GM19438 (cell line): ENCODE measurements at regions not wholly inside any gene's neighbourhood (a gene's known extent, or its start where the extent isn't known, plus 50 kb on each side); places are given as distances from the start of the nearest gene placed in this dataset.
"Not testable (repeated sequence)": the region's sequence is repeated elsewhere in the genome, so short reads cannot be mapped to it uniquely, and the experiment has no call there.

Source experiments
- ATAC-seq: cut with Tn5 transposase; IDR thresholded peaks from one replicate; pipeline ENCODE4 v1.9.1; 2021; ENCODE audit warnings: low read depth; ENCODE audit not compliant: unreplicated experiment

DNA sequence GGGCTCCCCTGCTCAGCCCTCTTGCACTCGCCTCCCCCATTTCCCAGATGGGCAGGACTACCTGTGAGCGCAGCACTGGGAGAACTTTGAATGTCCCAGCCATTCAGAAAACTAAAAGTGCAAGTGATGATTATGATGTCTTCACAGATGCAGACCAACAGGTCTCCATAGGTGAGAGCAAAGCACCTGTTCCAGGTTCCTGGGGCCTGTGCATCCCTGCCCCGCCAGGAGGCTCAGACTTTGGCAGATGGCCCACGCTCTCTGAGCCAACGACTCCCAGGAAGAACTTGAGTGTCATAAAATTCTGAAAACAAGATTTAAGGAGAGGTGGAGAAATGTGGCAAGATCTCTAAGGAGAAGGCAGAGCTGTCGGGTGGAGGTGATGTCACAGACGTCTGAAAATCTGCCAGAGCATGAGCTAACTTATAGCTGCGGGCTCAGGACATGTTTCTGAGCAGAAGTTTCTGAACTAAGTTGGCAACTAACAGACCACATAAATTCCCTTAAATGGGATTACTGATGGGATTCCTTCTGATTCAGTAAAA, 110.8 kb upstream of the IGF1R start:
- ATAC-seq: no peak

- ATAC-seq: no peak
These were observed 106.8 kb upstream of the IGF1R start for GRCh38 chr15:98541519-98541918.

DNA sequence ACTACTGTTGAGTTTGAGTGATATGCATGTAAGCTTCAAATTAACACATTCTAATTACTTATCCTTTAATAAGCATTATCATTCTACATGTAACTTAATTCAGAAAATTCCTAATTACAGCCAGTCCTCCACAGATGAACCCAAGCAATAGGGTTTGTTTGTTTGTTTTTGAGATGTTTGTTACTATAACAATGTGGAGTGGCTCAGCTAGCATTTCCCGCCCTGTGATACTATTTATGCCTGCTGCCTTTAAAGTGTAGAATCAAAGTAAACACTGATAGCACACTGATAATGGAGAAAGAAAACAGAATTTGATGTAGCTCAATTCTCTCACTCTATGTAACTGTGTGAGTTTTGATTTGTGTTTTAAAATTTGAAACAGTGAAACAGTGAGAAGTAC, 105.1 kb upstream of the IGF1R start:
- no peak for ATAC-seq

- ATAC-seq: no peak
These were observed 102.0 kb upstream of the IGF1R start for GRCh38 chr15:98546329-98546728.

GRCh38 chr15:98547275-98547674, 101.1 kb upstream of the IGF1R start:
- ATAC-seq: no peak

- ATAC-seq: no peak
These were observed 100.6 kb upstream of the IGF1R start for GRCh38 chr15:98547741-98548138.

- no peak for ATAC-seq
These were observed 100.0 kb upstream of the IGF1R start for GRCh38 chr15:98548139-98548971.

- no peak for ATAC-seq
These were observed 99.3 kb upstream of the IGF1R start for GRCh38 chr15:98549003-98549402.

DNA sequence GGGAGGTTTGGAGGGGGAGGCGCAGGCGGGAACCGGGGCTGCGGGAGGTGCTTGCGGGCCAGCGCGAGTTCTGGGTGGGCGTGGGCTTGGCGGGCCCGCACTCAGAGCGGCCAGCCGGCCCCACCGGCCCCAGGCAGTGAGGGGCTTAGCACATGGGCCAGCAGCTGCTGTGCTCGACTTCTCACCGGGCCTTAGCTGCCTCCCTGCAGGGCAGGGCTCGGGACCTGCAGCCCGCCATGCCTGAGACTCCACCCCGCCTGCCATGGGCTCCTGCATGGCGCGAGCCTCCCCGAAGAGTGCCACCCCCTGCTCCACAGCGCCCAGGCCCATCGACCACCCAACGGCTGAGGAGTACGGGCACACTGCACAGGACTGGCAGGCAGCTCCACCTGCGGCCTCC, 98.6 kb upstream of the IGF1R start:
- no peak for ATAC-seq

GRCh38 chr15:98550363-98550762, 98.0 kb upstream of the IGF1R start:
- ATAC-seq: not testable (repeated sequence)

DNA sequence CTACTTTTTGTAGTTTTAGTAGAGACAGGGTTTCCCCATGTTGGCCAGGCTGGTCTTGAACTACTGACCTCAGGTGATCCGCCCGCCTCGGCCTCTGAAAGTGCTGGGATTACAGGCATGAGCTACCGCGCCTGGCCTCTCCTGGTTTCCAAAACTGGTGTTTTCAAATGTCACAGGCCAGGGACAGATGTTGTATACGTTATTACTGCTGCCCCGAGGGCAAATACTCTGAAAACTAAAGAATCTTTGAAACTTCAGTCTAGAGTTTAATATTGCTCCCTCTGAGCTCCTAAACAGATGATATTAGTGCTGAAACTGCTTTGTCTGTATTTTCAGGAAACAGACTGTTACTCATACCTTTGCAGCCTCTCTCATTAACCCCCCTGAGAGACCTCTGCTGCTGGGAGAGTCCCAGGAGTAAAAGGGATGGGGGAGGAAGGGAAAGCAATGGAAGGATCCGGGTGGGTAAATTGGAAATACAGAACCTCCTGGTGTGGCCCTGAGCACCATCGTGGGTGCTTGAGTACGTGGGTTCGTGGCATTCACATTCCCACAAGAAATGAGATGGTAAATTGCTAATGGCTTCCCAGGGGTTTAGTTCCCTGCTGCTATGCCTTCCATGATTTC, 96.3 kb upstream of the IGF1R start:
- ATAC-seq: no peak

GRCh38 chr15:98554272-98555172, 93.8 kb upstream of the IGF1R start:
- no peak for ATAC-seq

DNA sequence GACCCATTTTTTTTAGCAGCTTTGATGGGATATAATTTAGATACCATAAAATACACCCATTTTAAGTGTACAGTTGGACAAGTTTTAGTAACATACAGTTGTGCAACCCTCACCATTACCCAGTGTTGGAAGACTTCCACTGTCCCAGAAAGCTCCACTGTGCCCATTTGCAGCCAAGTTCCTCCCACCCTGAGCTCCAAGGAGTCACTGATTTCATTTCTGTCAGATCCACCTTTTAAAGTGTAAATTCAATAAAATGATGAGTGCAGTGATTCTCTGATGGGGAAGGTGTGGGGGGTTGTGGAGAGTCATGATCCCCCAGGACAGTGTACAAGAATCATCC, 93.2 kb upstream of the IGF1R start:
- no peak for ATAC-seq

DNA sequence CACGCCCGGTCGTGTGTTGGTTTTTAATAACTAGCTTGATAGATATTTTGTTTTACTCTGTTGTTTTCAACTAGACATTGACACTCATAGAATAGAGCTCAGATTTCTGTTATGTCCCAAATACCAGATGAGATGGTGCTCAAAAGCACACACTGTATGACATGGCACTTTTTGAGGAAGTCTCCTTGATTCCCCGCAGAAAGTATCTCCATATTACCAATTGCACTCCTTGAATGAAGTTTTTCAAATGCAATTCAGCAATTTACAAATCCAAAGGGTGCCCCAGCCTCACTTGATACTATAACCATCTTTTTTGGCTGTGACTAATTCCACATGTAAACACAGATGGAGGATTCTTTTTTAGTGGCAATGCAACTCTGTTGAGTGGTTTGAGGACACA, 92.0 kb upstream of the IGF1R start:
- ATAC-seq: no peak

- no peak for ATAC-seq
These were observed 88.0 kb upstream of the IGF1R start for GRCh38 chr15:98560338-98560737.

GRCh38 chr15:98561169-98561941, 87.0 kb upstream of the IGF1R start:
- ATAC-seq: no peak

DNA sequence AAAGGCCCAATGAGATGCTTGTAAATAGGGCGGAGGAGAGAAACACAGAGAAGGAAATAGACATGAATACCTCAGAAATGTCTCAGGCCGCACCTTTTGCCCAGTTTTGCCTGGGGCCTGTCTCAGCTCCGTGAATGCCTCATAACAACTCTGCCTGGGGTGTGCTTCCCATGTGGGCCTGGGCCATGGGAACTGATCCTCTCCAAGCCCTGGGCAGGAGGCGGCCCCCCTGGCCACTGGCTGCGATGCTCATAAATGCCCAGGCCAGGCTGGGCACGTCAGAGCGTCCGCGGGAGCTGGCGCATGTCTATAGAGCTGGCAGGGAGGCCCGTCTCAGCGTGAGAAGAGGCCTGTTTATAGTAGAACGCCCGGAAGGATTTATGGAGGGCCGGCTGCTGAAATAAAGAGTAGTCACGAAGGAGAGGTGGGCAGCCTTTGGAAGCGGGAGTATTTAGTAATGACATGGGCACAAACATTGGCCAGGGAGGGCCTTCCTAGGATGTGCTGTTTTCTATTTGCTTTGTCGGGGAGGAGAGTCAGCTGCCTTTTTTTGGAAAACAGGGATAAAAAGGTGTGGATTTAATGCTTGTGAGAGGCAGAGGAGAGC, 85.9 kb upstream of the IGF1R start:
- no peak for ATAC-seq

DNA sequence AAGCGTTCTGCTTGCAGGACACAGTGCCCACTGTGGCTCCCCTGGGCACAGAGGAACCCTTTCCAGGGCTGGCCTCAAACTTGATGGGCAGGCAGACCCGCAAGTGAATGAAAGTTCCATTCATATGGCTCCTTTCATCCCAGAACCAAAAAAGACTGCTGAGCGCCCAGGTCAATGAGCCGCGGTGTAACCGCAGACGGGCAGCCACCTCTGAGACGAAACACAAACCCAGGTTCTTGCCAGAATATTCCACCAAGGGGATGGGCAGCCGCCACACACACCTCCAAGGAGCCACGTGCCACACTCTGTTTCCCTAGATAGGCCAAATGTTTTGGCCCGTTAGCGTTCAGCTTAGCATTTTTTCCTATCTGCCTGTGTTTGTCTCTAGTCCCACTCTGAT, 82.8 kb upstream of the IGF1R start:
- ATAC-seq: no peak

DNA sequence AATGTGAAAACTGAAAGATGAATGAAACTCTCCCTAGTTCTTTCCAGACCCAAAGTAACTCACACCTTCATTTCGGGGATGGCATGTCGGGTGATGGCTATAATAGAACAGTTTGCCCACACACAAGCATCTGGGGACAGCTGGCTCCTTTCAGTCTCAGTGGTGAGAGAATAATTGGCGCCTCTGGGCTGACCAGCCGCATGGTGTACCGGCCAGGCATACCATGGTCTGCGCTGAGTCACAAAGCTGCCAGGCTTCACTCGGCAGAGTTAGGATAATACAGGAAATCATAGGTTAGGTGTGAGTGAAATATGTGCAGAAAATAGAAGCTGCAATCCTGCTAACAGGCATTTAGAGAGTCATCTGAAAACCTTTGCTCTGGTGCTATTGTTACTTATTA, 80.4 kb upstream of the IGF1R start:
- ATAC-seq: no peak
